H1 (cell line): ENCODE measurements at regions not wholly inside any gene's neighbourhood (a gene's known extent, or its start where the extent isn't known, plus 50 kb on each side); places are given as distances from the start of the nearest gene placed in this dataset.

Experiments
- EP300 ChIP-seq, 2 experiments: IDR thresholded peaks; 1 replicate in 1 of 2; 2 replicates in 1 of 2; pipeline ENCODE4 v1.6.1; 2011 to 2012; ENCODE audit warnings: low read depth in 2 of 2, low read length in 2 of 2, mild to moderate bottlenecking in 2 of 2, borderline replicate concordance in 1 of 2, inconsistent platforms in 1 of 2, moderate library complexity in 1 of 2
- EZH2 ChIP-seq: fragments of 200-600 bp; sonication (generic); IDR thresholded peaks from 2 replicates; pipeline ENCODE4 v1.7.1; 2012; ENCODE audit warnings: low read depth, mild to moderate bottlenecking, moderate library complexity, low read length, inconsistent platforms; ENCODE audit not compliant: severe bottlenecking
- GABPA ChIP-seq: IDR thresholded peaks from 2 replicates; pipeline ENCODE4 v1.6.1; 2011; ENCODE audit warnings: mild to moderate bottlenecking, low read length, moderate library complexity, borderline replicate concordance; ENCODE audit not compliant: insufficient read depth
- JUND ChIP-seq: IDR thresholded peaks from 2 replicates; pipeline ENCODE4 v1.6.1; 2011; ENCODE audit warnings: mild to moderate bottlenecking, improper control_type of control experiment, low read length
- POLR2A ChIP-seq, 2 experiments: IDR thresholded peaks; 1 replicate in 1 of 2; 2 replicates in 1 of 2; pipeline ENCODE4 v1.6.1; 2011; ENCODE audit warnings: low read depth in 2 of 2, low read length in 2 of 2, mild to moderate bottlenecking in 2 of 2; ENCODE audit errors: control extremely low read depth in 1 of 2
- RBBP5 ChIP-seq: IDR thresholded peaks from 2 replicates; pipeline ENCODE4 v1.7.1; 2012; ENCODE audit warnings: low read depth, mild to moderate bottlenecking, inconsistent platforms, low read length, moderate library complexity, borderline replicate concordance
- RFX5 ChIP-seq: IDR thresholded peaks from 2 replicates; pipeline ENCODE4 v1.6.1; 2011; ENCODE audit warnings: low read depth, low read length, improper control_type of control experiment, borderline replicate concordance
- RXRA ChIP-seq: IDR thresholded peaks from 2 replicates; pipeline ENCODE4 v1.6.1; 2011; ENCODE audit warnings: low read depth, mild to moderate bottlenecking, low read length, moderate library complexity; ENCODE audit not compliant: insufficient read depth
- TAF7 ChIP-seq: optimal IDR thresholded peaks from 2 replicates; pipeline ENCODE3; 2011; ENCODE audit warnings: low read depth, mild to moderate bottlenecking, inconsistent platforms, low read length, moderate library complexity, borderline replicate concordance
- ZNF274 ChIP-seq: IDR thresholded peaks from 2 replicates; pipeline ENCODE4 v1.7.0; 2012; ENCODE audit warnings: low read length, borderline replicate concordance; ENCODE audit errors: extremely low read depth
- TF ChIP-seq, protein P1 (sequence below), 3 experiments: IDR thresholded peaks; 1 replicate in 2 of 3; 2 replicates in 1 of 3; pipeline versions ENCODE4 v1.5.1 to v1.6.1; 2011; ENCODE audit warnings: low read length in 3 of 3, mild to moderate bottlenecking in 3 of 3, inconsistent platforms in 2 of 3, low read depth in 1 of 3, moderate library complexity in 1 of 3; ENCODE audit not compliant: insufficient read depth in 1 of 3; ENCODE audit errors: control extremely low read depth in 1 of 3
- TF ChIP-seq, protein P2 (sequence below): IDR thresholded peaks from 2 replicates; pipeline ENCODE4 v1.6.1; 2012; ENCODE audit warnings: inconsistent platforms

DNA sequence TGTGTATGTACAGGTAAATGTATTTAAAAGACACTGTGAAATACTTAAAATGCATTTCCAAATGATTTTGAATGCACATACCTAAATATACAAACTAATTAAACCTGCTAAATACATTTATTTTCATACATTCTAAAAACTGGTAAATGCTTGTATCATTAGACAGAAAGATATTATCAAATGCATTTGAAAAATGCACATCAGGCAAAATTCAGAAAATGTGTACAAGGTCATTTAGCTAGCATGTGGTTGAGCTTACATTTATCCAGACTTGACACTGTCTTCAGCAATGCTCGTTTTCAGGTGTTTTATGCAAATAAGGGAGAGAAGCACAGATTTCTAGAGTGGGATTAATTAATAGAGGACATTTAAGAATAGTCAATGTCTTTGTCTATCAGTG lies 374.2 kb downstream of the SUCLG1 start:
- TF ChIP-seq POLR2A (IDR thresholded peaks at IDR 0.05; ENCODE audit: control extremely low read depth in 1 of 2, low read depth in 2 of 2, low read length in 2 of 2) (no peak), GABPA (no peak), EP300 (IDR thresholded peaks at IDR 0.05; ENCODE audit: borderline replicate concordance in 1 of 2, low read depth in 2 of 2, low read length in 2 of 2) (no peak), RXRA (no peak), ZNF274 (no peak), EZH2 (no peak), RFX5 (no peak), TAF7 (no peak), RBBP5 (no peak), JUND (no peak)
- TF ChIP-seq, protein P1, sequence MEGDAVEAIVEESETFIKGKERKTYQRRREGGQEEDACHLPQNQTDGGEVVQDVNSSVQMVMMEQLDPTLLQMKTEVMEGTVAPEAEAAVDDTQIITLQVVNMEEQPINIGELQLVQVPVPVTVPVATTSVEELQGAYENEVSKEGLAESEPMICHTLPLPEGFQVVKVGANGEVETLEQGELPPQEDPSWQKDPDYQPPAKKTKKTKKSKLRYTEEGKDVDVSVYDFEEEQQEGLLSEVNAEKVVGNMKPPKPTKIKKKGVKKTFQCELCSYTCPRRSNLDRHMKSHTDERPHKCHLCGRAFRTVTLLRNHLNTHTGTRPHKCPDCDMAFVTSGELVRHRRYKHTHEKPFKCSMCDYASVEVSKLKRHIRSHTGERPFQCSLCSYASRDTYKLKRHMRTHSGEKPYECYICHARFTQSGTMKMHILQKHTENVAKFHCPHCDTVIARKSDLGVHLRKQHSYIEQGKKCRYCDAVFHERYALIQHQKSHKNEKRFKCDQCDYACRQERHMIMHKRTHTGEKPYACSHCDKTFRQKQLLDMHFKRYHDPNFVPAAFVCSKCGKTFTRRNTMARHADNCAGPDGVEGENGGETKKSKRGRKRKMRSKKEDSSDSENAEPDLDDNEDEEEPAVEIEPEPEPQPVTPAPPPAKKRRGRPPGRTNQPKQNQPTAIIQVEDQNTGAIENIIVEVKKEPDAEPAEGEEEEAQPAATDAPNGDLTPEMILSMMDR (IDR thresholded peaks at IDR 0.05; ENCODE audit: control extremely low read depth in 1 of 3, insufficient read depth in 1 of 3, low read depth in 1 of 3, low read length in 3 of 3) = no peak
- TF ChIP-seq, protein P2, sequence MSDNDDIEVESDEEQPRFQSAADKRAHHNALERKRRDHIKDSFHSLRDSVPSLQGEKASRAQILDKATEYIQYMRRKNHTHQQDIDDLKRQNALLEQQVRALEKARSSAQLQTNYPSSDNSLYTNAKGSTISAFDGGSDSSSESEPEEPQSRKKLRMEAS = no peak
